Neural crest cell (in vitro differentiated cells): ENCODE measurements at regions not wholly inside any gene's neighbourhood (a gene's known extent, or its start where the extent isn't known, plus 50 kb on each side); places are given as distances from the start of the nearest gene placed in this dataset.

Experiments
- DNase-seq: peaks from one replicate; pipeline ENCODE4 v3.0.0; 2021; ENCODE audit warnings: low read depth, mixed read lengths, low spot score
- H3K27ac Mint-ChIP-seq: one replicate; pipeline ENCODE4 v1.8.0; 2021; ENCODE audit warnings: mild to moderate bottlenecking, mixed read lengths; ENCODE audit not compliant: unreplicated experiment
- H3K27me3 Mint-ChIP-seq: 2 replicates; pipeline ENCODE4 v1.8.0; 2021; ENCODE audit warnings: low read depth, mild to moderate bottlenecking, mixed read lengths
- H3K36me3 Mint-ChIP-seq: 2 replicates; pipeline ENCODE4 v1.8.0; 2021; ENCODE audit warnings: low read depth, mild to moderate bottlenecking, mixed read lengths
- H3K4me1 Mint-ChIP-seq: 2 replicates; pipeline ENCODE4 v1.8.0; 2021; ENCODE audit warnings: mixed read lengths
- H3K4me3 Mint-ChIP-seq: one replicate; pipeline ENCODE4 v1.8.0; 2021; ENCODE audit warnings: mild to moderate bottlenecking, mixed read lengths
- H3K9me3 Mint-ChIP-seq: 2 replicates; pipeline ENCODE4 v1.8.0; 2021; ENCODE audit warnings: mixed read lengths
- CTCF ChIP-seq: fragments of 200-600 bp; sonication (generic); conservative IDR thresholded peaks from 2 replicates; pipeline ENCODE4 v1.5.0; 2021; ENCODE audit warnings: antibody characterized with exemption, mild to moderate bottlenecking

- Mint-ChIP-seq H3K9me3 (no peaks in the 10 kb centered on the region), H3K27me3 (no peaks in the 10 kb centered on the region), H3K27ac (no peak overlapping the region), H3K4me3 (no peak overlapping the region), H3K36me3 (no peaks in the 10 kb centered on the region), H3K4me1 (no peaks in the 10 kb centered on the region)
- TF ChIP-seq CTCF = no peak
- no peak for DNase-seq
Observed at GRCh38 chr18:42261731-42262130, 306.7 kb downstream of the PIK3C3 start.

- Mint-ChIP-seq H3K4me3 (no peak overlapping the region), H3K27me3 (no peaks in the 10 kb centered on the region), H3K36me3 (no peaks in the 10 kb centered on the region), H3K4me1 (peaks cover 12% of the 10 kb centered on the region), H3K9me3 (no peaks in the 10 kb centered on the region), H3K27ac (no peak overlapping the region)
- no peak for TF ChIP-seq CTCF
- no peak for DNase-seq
Observed at GRCh38 chr18:42264497-42264896, 309.5 kb downstream of the PIK3C3 start.

GRCh38 chr18:42268186-42268725, 313.2 kb downstream of the PIK3C3 start:
- Mint-ChIP-seq H3K36me3 (no peaks in the 10 kb centered on the region), H3K9me3 (no peaks in the 10 kb centered on the region), H3K4me3 (no peak overlapping the region), H3K27ac (no peak overlapping the region), H3K4me1 (peaks cover 12% of the 10 kb centered on the region), H3K27me3 (no peaks in the 10 kb centered on the region)
- no peak for TF ChIP-seq CTCF
- DNase-seq = no peak

GRCh38 chr18:42268798-42269197, 313.8 kb downstream of the PIK3C3 start:
- H3K4me1 Mint-ChIP-seq = peaks cover 12% of the 10 kb centered on the region
- no peak for TF ChIP-seq CTCF
- no peaks in the 10 kb centered on the region for H3K9me3 Mint-ChIP-seq
- no peaks in the 10 kb centered on the region for H3K27me3 Mint-ChIP-seq
- H3K36me3 Mint-ChIP-seq = no peaks in the 10 kb centered on the region
- H3K27ac Mint-ChIP-seq = no peak overlapping the region
- H3K4me3 Mint-ChIP-seq = no peak overlapping the region
- no peak for DNase-seq

- no peak overlapping the region for H3K27ac Mint-ChIP-seq
- no peak overlapping the region for H3K4me3 Mint-ChIP-seq
- no peak for TF ChIP-seq CTCF
- no peaks in the 10 kb centered on the region for H3K36me3 Mint-ChIP-seq
- no peaks in the 10 kb centered on the region for H3K9me3 Mint-ChIP-seq
- no peaks in the 10 kb centered on the region for H3K27me3 Mint-ChIP-seq
- peaks cover 33% of the 10 kb centered on the region for H3K4me1 Mint-ChIP-seq
- DNase-seq = no peak
Observed at GRCh38 chr18:42271647-42272414, 316.8 kb downstream of the PIK3C3 start.
